ENCODE measurements at regions not wholly inside any gene's neighbourhood (a gene's known extent, or its start where the extent isn't known, plus 50 kb on each side); places are given as distances from the start of the nearest gene placed in this dataset.

GRCh38 chr3:82311901-82312300 is 550.5 kb upstream of the GBE1 start:
- Histone ChIP-seq H3K36me3 (ENCODE audit: low read depth, missing control alignments) (no peaks in the 10 kb centered on the region), H3K27me3 (no peaks in the 10 kb centered on the region), H3K27ac (no peak overlapping the region), H3K9me3 (no peaks in the 10 kb centered on the region), H3K4me3 (no peak overlapping the region), H3K4me1 (no peaks in the 10 kb centered on the region)
- DNase-seq, result no peak
- WGBS, 2 donors, result 91 to 92% methylated on average over 1 of the region's 1 CpG
- intact Hi-C loops (cut with DNase I; ENCODE audit: low total_unique reads), result no loop called here
- no peak for TF ChIP-seq CTCF (IDR thresholded peaks at IDR 0.05)
- TF ChIP-seq POLR2A (IDR thresholded peaks at IDR 0.05), result no peak

GRCh38 chr3:82308755-82309154 is 547.3 kb upstream of the GBE1 start:
- intact Hi-C loops (cut with DNase I; ENCODE audit: low total_unique reads), result no loop called here
- H3K27me3 ChIP-seq, result no peaks in the 10 kb centered on the region
- no peak overlapping the region for H3K4me3 ChIP-seq
- H3K9me3 ChIP-seq, result no peaks in the 10 kb centered on the region
- 91 to 94% methylated on average over 7 of the region's 7 CpGs for WGBS, 2 donors
- no peak for DNase-seq
- no peak overlapping the region for H3K27ac ChIP-seq
- TF ChIP-seq CTCF (IDR thresholded peaks at IDR 0.05) (no peak), POLR2A (IDR thresholded peaks at IDR 0.05) (no peak)
- no peaks in the 10 kb centered on the region for H3K4me1 ChIP-seq
- no peaks in the 10 kb centered on the region for H3K36me3 ChIP-seq (ENCODE audit: low read depth, missing control alignments)

GRCh38 chr3:82306189-82306588 is 544.7 kb upstream of the GBE1 start:
- WGBS, 2 donors, result 80 to 93% methylated on average over 1 of the region's 1 CpG
- no peaks in the 10 kb centered on the region for H3K36me3 ChIP-seq (ENCODE audit: low read depth, missing control alignments)
- no peak overlapping the region for H3K4me3 ChIP-seq
- TF ChIP-seq POLR2A (IDR thresholded peaks at IDR 0.05) (no peak), CTCF (IDR thresholded peaks at IDR 0.05) (no peak)
- no peak for DNase-seq
- no peaks in the 10 kb centered on the region for H3K9me3 ChIP-seq
- no peaks in the 10 kb centered on the region for H3K27me3 ChIP-seq
- no peak overlapping the region for H3K27ac ChIP-seq
- H3K4me1 ChIP-seq, result no peaks in the 10 kb centered on the region
- intact Hi-C loops (cut with DNase I; ENCODE audit: low total_unique reads), result no loop called here

DNA sequence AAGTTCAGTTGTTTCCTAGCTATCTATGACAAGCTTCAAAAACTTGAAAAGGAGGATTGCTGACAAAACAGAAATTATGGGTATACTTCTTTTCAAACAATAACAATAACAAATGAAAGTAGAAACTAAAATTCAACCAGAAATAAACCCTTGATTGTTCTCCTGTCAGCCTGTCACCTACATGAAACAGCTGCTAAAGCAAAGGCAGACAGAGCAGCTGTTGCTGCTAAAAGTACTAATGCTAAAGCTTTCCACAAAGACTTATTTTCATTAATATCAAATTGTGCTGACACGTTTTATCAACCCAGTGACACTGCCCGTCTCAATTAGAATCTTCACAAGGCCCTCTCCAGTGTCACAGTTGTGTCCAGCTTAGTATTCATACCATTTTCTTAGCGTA is 533.2 kb upstream of the GBE1 start:
- H3K27ac ChIP-seq, result no peak overlapping the region
- 45 to 74% methylated on average over 3 of the region's 3 CpGs for WGBS, 2 donors
- DNase-seq, result no peak
- H3K4me1 ChIP-seq, result no peaks in the 10 kb centered on the region
- TF ChIP-seq POLR2A (IDR thresholded peaks at IDR 0.05) (no peak), CTCF (IDR thresholded peaks at IDR 0.05) (no peak)
- no peaks in the 10 kb centered on the region for H3K36me3 ChIP-seq (ENCODE audit: low read depth, missing control alignments)
- no peaks in the 10 kb centered on the region for H3K27me3 ChIP-seq
- intact Hi-C loops (cut with DNase I; ENCODE audit: low total_unique reads), result no loop called here
- no peaks in the 10 kb centered on the region for H3K9me3 ChIP-seq
- H3K4me3 ChIP-seq, result no peak overlapping the region

- no peak overlapping the region for H3K4me3 ChIP-seq
Observed at GRCh38 chr3:82293867-82294266, 532.4 kb upstream of the GBE1 start.

More at GRCh38 chr3:82293867-82294266, 532.4 kb upstream of the GBE1 start:
- Histone ChIP-seq H3K27me3 (no peaks in the 10 kb centered on the region), H3K27ac (no peak overlapping the region), H3K36me3 (ENCODE audit: low read depth, missing control alignments) (no peaks in the 10 kb centered on the region), H3K4me1 (no peaks in the 10 kb centered on the region), H3K9me3 (no peaks in the 10 kb centered on the region)
- intact Hi-C loops (cut with DNase I; ENCODE audit: low total_unique reads), result no loop called here
- no peak for TF ChIP-seq CTCF (IDR thresholded peaks at IDR 0.05)
- no peak for TF ChIP-seq POLR2A (IDR thresholded peaks at IDR 0.05)
- DNase-seq, result no peak

Measured in testis (tissue), 2 donors.